Cardiac septum (tissue), 1 donor: ENCODE measurements at regions not wholly inside any gene's neighbourhood (a gene's known extent, or its start where the extent isn't known, plus 50 kb on each side); places are given as distances from the start of the nearest gene placed in this dataset.
"Not testable (repeated sequence)": the region's sequence is repeated elsewhere in the genome, so short reads cannot be mapped to it uniquely, and the experiment has no call there.

Source experiments
- DNase-seq: peaks from one replicate; pipeline ENCODE4 v3.0.0-alpha.2; 2020; ENCODE audit warnings: low spot score
- intact Hi-C: fragments of 100-400 bp; cut with DNase I; formaldehyde crosslinking; loops from one replicate; pipeline ENCODE4 v1.14.0; 2022
- donor health status: DM: no; HTN: no; CAD: no.

- DNase-seq: no peak
- intact Hi-C loops: no loop called here
Measured at GRCh38 chr7:69038915-69039314, 559.4 kb upstream of the AUTS2 start.

- DNase-seq: no peak
- intact Hi-C loops: no loop called here
Measured at GRCh38 chr7:69042138-69042537, 556.1 kb upstream of the AUTS2 start.

GRCh38 chr7:69047151-69047754 is 551.0 kb upstream of the AUTS2 start:
- intact Hi-C loops: no loop called here
- DNase-seq: no peak

GRCh38 chr7:69049326-69049725 is 548.9 kb upstream of the AUTS2 start:
- intact Hi-C loops: no loop called here

GRCh38 chr7:69052447-69052846 is 545.8 kb upstream of the AUTS2 start:
- intact Hi-C loops: no loop called here
- no peak for DNase-seq

More at GRCh38 chr7:69049326-69049725, 548.9 kb upstream of the AUTS2 start:
- DNase-seq: no peak

GRCh38 chr7:69060516-69060915 is 537.8 kb upstream of the AUTS2 start:
- no peak for DNase-seq
- intact Hi-C loops: no loop called here

- intact Hi-C loops: no loop called here
- no peak for DNase-seq
Measured at GRCh38 chr7:69062020-69062765, 536.1 kb upstream of the AUTS2 start.

- DNase-seq: no peak
- intact Hi-C loops: no loop called here
Measured at GRCh38 chr7:69067397-69067796, 530.9 kb upstream of the AUTS2 start.

GRCh38 chr7:69070476-69070875 is 527.8 kb upstream of the AUTS2 start:
- intact Hi-C loops: no loop called here
- DNase-seq: no peak

GRCh38 chr7:69076566-69076965 is 521.7 kb upstream of the AUTS2 start:
- intact Hi-C loops: no loop called here
- DNase-seq: no peak

- no peak for DNase-seq
- intact Hi-C loops: no loop called here
Measured at GRCh38 chr7:69078997-69079769, 519.1 kb upstream of the AUTS2 start.

GRCh38 chr7:69087281-69087680 is 511.0 kb upstream of the AUTS2 start:
- intact Hi-C loops, DNase-seq: not testable (repeated sequence)

GRCh38 chr7:69088185-69088584 is 510.1 kb upstream of the AUTS2 start:
- no peak for DNase-seq
- intact Hi-C loops: no loop called here

- intact Hi-C loops: no loop called here
- no peak for DNase-seq
Measured at GRCh38 chr7:69090936-69091335, 507.3 kb upstream of the AUTS2 start.

GRCh38 chr7:69091521-69091920 is 506.8 kb upstream of the AUTS2 start:
- intact Hi-C loops: no loop called here
- no peak for DNase-seq

- DNase-seq: no peak
- intact Hi-C loops: no loop called here
Measured at GRCh38 chr7:69095127-69095526, 503.1 kb upstream of the AUTS2 start.

- no peak for DNase-seq
- intact Hi-C loops: no loop called here
Measured at GRCh38 chr7:69095649-69096048, 502.6 kb upstream of the AUTS2 start.

GRCh38 chr7:69104023-69104422 is 494.3 kb upstream of the AUTS2 start:
- DNase-seq: no peak
- intact Hi-C loops: no loop called here

GRCh38 chr7:69105092-69105491 is 493.2 kb upstream of the AUTS2 start:
- intact Hi-C loops: no loop called here
- DNase-seq: no peak

- intact Hi-C loops: no loop called here
- DNase-seq: no peak
Measured at GRCh38 chr7:69105981-69106380, 492.3 kb upstream of the AUTS2 start.

GRCh38 chr7:69106449-69106848 is 491.8 kb upstream of the AUTS2 start:
- intact Hi-C loops, DNase-seq: not testable (repeated sequence)
